HG02943 (cell line): ENCODE measurements at regions not wholly inside any gene's neighbourhood (a gene's known extent, or its start where the extent isn't known, plus 50 kb on each side); places are given as distances from the start of the nearest gene placed in this dataset.

ENCODE experiments used
- ATAC-seq: cut with Tn5 transposase; IDR thresholded peaks from one replicate; pipeline ENCODE4 v1.9.1; 2021; ENCODE audit warnings: mild to moderate bottlenecking, low read depth, moderate library complexity; ENCODE audit not compliant: unreplicated experiment

DNA sequence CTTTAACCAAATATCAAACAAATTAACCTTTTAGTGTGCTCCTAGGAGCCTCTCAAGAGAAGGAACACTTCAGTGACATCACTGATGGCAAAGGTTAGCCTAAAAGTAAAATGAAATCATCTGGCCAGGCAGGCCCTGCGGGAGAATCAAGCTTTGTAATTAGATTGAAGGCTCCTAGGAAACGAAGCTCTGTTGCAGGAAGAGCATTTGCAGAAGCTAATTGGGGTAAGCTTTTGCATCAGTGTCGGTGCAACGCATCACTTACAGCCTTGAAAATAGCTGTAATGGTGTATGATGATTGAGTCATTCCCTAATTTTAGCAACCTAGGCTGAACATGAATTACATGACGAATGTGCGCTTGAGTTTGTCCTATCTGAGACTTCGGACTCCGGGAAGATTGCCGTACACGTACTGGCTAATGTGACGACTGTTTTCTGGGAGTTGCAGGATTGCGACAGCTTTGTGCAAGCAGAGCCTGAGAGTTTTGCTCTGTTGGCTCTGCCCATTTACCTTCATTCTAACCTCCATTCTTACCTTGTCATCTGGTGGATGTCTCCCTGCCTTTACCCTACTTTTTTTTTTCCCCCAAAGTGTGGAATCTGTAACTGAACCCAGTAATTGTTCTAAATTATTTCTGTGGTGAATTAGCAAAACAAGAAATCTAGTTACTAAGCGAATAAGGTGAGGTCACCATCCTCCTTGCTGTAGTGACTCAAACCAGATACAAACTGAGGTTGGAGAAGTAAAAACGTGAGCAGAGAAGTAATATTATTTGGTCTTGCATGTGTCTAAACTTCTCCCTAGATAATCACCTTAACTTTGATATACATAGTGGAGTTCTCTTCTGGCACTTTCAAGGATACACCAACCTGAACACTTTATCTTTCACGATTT, 675.9 kb upstream of the CITED2 start:
- ATAC-seq = no peak

DNA sequence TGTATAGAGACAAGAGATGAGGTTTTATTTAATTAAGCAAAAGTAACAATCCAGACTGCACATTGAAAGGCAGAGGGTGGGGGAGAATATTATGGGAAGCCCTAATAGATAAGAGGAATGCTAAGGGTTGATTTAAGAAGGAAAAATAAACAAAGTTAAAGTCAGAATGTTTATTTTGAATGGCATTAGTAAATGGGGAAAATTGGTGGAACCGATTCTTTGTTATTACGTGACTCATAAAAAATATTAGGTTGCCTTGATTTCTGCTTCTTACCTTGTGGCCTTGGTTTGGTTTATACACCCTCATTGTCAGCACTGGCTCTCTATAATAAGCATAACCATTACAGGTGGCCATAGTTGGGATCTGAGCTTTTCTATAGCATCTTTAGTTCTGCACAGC, 674.8 kb upstream of the CITED2 start:
- no peak for ATAC-seq

DNA sequence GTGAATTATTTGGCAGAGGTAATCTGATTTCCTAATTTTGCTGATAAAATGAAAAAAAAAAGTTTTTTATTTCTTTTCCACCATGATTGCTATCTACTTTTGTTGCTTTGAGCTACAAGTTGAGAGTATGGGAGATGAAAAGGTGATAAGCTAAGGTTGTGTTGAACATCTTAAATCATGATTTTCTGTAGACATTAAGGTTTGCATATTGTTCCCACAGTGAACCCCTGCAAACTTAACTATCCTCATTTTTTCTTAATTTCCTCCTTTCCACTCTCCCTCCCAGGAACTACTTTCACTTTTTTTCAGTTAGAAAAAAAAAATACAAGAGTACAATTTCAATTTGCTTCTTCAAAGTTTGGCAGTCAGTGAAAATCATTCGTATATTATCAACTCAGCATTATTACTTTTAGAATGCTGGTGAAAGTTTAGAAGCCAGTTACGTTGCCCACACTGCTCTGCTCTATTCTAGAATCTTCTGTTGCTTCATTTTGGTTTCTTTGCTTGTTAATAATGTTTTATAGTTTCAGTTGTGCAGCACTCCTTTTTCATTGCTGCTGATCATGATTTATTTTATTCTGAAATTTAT, 673.8 kb upstream of the CITED2 start:
- ATAC-seq = no peak

DNA sequence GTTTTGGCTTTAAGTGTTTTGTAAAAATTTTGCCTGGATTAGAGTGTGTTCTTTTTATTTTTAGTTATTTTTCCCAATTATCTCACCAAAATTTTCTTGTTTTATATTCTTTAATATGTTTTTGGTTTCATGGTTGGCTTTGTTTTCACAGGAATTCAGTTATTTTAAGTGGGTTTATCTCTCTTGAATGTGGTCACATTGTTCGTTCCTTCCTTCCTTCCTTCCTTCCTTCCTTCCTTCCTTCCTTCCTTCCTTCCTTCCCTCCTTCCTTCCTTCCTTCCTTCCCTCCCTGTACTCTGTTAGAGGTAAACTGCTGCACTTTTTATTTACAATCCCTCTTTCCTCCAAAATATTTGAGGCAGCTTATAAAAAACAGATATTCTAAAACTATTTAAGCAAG, 672.9 kb upstream of the CITED2 start:
- no peak for ATAC-seq

DNA sequence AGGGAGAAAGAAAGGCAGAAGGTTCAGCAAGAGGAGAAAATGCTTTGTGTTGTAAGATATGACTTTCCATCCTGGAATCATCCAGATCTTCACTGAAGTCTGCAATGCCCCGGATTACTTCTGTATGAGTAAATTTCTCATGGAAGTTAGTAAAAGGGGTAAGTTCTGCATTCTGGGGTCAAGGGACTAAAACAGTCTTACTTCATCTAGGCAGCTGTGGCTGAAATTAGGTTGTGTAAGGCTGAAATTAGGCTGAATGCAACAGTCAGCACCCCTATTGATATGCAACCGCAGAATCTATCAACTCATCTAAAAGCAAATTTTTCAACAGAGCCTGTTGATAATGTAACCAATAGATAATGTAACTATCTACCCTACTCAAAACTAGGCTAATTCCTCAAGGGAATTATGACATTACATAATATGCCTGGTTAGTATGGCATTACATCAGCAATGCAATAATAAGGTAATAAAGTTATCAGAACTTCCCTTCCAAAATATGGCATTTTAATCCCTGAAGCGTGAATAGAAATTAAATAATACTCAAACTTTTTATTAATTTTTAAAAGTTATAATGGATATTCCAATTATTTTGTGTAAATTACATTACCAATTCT, 671.7 kb upstream of the CITED2 start:
- ATAC-seq = no peak

DNA sequence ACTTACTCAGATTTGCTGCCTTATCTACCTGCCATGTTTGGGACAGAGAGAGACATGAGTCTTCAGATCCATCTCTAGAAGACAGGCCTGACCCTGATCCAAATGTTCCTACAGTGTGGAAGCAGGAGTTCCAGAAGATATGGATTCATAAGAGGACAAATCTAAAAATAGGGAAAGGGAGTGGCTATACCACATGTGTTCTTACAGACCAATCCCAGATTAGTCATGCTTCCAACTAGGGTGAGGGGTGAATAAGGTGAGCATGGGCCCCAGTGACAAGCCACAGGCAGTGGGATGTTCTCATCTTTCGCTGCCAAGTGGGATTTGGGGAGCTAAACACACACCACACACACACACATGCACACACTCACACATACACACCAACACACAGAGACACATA, 670.7 kb upstream of the CITED2 start:
- no peak for ATAC-seq

DNA sequence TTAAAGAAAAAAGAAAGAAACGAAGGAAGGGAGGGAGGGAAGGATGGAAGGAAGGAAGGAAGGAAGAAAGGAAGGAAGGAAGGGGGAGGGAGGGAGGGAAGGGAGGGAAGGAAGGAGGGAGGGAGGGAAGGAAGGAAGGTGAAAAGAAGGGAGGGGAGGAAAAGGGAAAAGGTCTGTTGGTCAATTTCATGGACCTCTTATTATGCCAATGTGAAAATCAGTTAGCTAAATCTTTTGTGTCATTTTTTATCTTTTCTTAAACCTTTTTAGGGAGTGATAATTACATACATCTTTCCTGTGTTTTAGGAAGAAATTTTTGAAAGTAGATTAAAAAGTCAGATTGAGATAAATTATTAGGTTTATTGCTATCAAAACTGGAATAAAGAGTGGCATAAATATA, 670.2 kb upstream of the CITED2 start:
- ATAC-seq = no peak

DNA sequence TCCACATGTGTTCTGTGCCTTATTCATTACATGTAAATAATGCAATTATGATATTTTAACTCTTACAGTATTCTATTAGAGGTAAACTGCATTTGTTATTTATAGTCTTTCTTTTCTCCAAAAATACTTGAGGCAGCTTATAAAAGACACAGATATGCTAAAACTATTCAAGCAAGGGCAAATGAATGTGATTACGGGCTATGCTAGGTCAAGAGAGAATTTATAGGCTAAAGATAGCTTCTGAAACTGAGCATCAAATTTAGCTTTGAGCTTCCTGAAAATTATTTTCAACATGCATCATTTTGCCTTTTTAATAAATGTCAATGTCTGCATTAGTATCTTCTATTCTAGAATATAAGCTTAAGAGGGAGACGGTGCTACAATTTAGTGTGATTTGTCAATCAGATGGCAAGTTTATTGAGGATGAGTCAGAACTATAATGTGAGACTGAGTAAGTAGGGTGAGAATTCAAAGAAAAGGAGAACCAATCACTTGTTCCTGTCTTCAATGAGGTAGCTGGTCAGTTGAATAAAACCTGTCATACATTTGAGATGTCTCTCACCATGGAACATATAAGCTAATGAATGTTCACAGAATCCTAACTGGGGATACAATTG, 669.4 kb upstream of the CITED2 start:
- ATAC-seq = no peak

DNA sequence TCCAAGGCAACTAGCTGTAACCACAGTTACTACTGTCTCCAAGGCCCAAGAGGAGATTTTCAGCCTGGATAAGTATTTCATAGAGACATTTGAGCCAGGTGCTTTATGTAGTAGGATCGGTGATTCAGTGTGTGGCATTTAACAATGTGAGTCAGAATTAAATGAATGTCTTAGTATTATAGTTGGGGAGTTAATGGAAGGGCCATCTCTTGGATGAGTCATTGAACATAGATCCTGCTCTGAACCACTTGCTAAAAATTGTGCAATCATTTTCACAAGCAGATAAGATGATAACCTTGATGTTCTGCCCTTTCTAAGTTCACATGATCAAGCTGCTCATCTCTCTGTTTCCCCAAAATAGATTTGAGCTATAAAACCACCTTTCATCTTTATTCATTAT, 668.9 kb upstream of the CITED2 start:
- no peak for ATAC-seq

DNA sequence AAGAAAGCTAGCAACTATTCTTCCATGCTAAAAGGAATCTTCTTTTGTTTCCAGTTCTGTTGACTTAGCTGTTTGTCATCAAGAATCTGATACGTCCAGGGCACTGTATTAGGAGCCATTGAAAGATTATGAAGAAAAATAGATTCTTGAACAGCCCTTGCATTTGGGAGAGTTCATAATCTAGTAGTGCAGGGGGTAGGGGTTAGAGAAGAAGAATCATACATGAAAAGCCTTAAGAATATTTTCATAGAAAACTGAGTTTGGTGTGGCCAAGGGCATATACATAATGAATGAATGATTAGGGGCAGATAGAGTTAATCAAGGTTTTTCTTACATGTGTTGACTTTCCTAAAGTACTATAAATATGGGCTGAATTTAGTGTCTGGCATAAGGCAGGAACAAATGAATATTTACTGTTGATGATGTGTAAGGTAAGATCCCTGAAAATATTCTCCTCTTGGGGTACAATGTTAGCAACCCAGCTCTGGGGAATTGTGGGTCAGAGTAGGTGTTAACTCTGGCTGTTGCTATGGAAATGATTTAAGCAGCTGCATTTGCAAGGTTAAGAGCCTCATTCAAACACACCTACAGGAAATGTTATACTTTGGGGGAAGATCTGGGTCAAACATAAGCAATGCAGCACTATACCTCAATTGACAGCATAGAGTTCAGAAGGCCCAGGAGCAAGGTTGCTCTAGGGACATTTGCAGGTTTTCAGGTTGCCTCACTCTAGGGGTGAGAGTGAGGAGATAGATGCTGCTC, 667.3 kb upstream of the CITED2 start:
- ATAC-seq = no peak

DNA sequence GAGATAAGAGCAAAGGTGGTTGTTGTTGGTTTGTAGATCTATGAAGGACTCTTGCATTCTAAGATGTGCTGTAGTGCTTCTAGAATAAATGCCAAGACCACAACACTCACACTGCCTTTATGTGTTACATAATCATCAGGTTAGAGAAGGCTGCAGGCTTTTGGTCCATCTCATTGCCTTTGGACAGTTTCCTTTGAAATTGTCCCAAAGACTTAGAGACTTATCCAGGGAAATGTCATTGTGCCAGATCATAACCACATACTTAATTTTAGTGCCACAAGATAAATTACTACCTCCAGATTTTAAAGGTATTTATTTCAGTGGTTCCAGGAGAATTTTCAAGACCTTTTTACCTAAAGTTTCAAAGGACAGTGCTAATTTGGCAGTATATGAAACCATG, 666.6 kb upstream of the CITED2 start:
- no peak for ATAC-seq

DNA sequence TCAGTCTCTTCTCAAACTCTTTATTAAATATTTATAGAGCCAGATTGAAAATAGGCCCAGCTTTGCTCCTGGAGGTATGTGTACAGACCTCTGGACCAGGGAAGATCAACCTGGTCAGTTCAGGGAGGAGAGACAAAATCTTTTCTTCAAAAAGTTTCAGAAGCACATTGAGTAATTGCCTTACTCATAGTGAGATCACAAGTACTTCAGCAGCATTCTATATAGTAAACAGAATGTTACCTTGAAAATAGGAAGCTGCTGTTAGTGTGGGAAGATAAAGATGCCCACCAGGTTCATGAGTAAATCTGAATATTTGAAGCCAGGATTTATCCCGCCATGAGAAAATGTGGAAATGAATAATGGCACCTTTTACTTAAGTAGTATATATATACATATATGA, 665.9 kb upstream of the CITED2 start:
- no peak for ATAC-seq

DNA sequence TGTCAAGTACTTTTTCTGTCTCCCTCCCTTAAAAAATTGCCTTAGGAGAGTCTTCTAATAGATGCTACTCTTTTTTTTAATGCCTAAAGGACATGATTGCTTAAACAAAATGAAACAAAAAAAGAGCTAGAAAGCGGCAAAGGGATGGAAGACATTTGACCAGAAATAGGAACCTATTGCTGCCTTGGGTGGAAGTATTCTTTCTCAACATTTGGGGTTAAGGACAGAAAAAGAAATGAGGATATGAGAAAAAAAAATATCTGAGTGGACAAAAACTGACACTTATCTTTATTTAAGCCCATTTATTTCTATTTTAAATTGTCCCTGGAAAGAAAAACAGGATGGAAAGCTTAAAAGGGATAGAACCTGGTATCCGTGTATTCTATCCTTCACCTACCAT, 664.9 kb upstream of the CITED2 start:
- ATAC-seq = no peak

DNA sequence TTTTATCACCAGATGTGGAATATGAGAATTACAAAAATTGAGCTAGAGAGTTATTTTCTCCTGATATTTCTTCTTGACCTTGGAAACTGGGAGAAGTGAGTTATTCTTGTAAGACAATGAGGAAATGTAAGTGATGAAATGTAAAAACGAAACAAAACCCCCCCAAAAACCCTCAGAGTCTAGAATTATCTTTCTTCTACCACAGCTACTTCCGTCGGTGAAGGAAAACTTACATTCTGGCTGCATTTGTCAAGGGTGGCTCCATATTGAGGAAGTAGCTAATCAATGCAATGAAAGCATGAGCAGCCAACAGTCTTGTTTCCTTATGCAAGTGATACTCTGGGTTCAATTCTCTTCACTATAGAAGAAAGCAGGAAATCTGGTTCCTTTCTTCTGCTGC, 661.7 kb upstream of the CITED2 start:
- ATAC-seq = no peak

DNA sequence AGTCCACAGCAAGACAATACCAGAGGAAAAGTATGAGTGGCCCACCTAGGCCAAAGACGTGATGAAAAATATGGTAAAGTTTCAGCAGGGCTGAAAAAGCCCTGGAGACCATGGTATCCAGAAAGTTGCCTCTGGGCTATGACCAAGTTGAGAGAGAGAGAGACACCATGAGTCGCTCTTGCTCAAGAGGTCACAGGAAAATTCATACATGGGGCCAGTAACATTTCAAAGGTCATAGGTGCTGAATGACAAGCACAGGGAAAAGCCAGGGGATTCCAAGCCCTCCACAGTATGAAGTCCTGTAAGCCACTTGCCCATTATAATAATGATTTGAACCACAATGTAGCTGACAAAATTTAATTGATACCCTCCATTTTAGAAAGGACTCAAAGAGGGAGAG, 657.7 kb upstream of the CITED2 start:
- ATAC-seq = no peak

DNA sequence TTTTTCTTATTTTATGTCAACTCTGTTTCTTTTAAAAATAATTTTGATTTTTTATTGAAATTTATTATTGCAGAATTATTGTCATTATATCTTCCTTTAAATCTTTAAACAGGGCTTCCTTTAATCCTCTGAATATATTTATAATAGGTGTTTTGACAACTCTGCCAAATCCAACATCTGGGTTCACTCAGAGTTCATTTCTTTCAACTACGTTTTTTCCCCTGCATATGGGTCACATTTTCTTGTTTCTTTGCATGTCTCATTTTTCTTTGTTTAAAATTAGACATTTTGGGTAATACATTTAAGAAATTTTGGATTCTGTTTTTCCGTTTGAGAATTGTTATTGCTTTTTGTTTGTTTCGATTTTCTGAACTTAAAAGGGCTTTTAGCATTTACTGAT, 655.1 kb upstream of the CITED2 start:
- ATAC-seq = no peak

DNA sequence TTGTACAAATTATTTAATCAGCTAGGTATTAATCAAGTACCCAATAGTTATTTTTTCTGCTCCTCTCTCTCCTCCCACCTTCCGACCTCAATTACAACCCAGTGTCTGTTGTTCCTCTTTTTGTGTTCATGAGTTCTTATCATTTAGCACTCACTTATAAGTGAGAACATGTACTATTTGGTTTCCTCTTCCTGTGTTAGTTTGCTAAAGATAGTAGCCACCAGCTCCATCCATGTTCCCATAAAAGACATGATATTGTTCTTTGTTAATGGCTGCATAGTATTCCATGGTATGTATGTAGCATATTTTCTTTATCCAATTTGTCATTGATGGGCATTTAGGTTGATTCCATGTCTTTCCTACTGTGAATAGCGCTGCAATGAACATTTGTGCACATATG, 652.8 kb upstream of the CITED2 start:
- no peak for ATAC-seq

DNA sequence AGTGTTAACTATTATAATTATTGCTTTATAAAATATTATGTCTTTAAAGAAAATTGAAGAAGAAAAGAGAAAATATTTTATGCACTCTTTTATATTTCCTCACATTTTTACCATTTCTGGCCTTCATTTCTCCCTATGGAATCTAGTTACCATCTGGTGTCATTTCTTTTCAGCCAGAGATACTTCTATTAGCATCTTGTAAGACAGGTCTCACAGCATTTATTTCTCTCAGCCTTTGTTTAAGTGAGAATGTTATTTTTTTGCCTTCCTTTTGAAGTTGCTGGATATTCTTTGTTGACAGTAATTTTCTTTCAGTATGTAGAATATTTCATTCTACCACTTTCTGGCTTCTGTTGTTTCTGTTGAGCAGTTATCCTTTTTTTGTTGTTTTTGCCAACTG, 652.1 kb upstream of the CITED2 start:
- ATAC-seq = no peak

DNA sequence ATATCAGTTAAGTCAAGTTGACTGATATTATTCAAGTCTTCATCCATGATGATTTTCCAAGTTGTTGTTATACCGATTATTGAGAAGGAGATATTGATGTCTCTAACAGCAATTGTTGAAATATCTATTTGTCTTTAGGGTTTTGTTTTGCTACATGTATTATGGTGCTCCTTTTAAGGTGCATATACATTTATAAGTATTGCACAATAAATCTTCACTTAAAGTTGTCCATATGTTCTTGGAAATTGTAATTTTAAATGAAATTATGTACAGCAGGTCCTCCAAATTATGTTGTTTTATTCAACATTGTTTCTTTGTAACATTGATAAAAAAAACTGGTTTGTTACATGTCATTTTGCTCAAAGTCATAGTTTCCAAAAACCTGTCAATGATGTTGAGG, 650.7 kb upstream of the CITED2 start:
- no peak for ATAC-seq

DNA sequence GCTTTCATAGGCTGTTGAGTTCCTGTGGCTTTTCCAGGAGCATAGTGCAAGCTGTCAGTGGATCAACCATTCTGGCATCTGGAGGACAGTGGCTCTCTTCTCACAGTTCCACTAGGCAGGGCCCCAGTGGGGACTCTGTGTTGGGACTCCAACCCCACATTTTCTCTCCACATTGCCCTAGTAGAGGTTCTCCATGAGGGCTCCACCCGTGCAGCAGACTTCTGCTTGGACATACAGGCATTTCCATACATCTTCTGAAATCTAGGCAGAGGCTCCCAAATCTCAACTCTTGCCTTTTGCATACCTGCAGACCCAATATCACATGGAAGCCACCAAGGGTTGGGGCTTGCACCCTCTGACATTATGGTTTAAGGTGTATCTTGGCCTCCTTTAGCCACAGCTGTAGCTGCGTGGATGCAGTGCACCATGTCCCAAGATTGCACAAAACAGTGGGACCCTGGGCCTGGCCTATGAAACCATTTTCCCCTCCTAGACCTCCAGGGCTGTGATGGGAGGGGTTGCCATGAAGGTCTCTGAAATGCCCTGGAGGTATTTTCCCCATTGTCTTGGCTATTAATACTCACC, 645.9 kb upstream of the CITED2 start:
- no peak for ATAC-seq
